Heart left ventricle (tissue), 13 donors: ENCODE measurements at regions not wholly inside any gene's neighbourhood (a gene's known extent, or its start where the extent isn't known, plus 50 kb on each side); places are given as distances from the start of the nearest gene placed in this dataset.

ENCODE experiments used
- POLR2A ChIP-seq, 2 donors: fragments of 450-650 bp; IDR thresholded peaks; one replicate each; pipeline ENCODE4 v1.6.1; 2017; ENCODE audit warnings: antibody characterized with exemption in 2 of 2, mild to moderate bottlenecking in 2 of 2, moderate library complexity in 2 of 2
- TF ChIP-seq, protein P1 (sequence below), 12 donors: fragments of 200-600 bp; sonication (generic) in 4 of 12; IDR thresholded peaks; one replicate each; pipeline versions ENCODE4 v1.5.0 to v1.8.0; 2018 to 2022; ENCODE audit warnings: antibody characterized with exemption in 12 of 12, mild to moderate bottlenecking in 5 of 12
- donor health status: ischemic (EF 13 %, LVEDD 7.1; RV severe dilation, severe dysfunction).
- donor health status: DM: no; HTN: yes; CAD: no.
- donor health status: DM: no; HTN: no; CAD: no.
- donor health status: ischemic (EF 25% LVEDD 6.9; RV normal size, moderate dysfunction).
- donor health status: ischemic (EF 25% LVEDD 5.7; RV mildly dilated, moderate dysfunction).
- donor health status: ischemic (EF 35%, LVEDD 5.7; RV mildly dilated, moderate dysfunction).
- donor health status: nonischemic (EF 11% LVEDD 7.7; RV severe dilation, severe dysfunction).
- donor health status: DM: yes; HTN: yes; CAD: no.
- donor health status: PGD.
- donor health status: ischemic (EF 29% LVEDD 5.4; RV normal size, mild dysfunction).
- donor health status: nonischemic (EF 23%, LVEDD 6.1; RV moderate dilation, normal function).

DNA sequence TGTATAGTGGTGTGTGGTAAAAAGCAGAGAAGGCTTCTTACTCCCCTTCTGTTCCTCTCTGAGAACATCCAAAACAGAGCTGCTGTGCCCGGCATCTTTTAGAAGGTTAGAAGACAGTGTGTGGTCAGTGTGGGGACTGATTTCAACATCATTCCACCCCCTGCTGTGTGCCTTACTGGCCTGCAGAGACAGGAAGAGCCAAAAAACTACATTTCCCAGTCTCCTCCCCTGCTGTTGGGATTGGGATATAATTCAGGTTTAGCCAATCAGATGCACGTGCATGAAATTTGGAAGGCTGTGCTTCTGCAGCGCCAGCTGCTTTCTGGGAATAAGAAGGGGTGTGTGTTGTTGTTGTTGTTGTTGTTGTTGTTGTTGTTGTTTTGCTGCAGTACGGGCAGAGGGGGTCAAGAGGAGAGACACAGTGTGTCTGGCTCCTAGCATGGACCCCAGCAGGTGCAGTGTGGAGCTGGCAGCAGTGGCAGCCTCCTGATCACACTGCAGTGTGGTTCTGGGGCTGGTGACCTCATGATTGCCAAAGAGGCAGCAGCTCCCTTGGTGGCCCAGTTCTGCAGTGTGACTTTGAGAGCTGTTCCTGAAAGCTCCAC is 74.7 kb downstream of the MRPL14 start:
- TF ChIP-seq, protein P1, sequence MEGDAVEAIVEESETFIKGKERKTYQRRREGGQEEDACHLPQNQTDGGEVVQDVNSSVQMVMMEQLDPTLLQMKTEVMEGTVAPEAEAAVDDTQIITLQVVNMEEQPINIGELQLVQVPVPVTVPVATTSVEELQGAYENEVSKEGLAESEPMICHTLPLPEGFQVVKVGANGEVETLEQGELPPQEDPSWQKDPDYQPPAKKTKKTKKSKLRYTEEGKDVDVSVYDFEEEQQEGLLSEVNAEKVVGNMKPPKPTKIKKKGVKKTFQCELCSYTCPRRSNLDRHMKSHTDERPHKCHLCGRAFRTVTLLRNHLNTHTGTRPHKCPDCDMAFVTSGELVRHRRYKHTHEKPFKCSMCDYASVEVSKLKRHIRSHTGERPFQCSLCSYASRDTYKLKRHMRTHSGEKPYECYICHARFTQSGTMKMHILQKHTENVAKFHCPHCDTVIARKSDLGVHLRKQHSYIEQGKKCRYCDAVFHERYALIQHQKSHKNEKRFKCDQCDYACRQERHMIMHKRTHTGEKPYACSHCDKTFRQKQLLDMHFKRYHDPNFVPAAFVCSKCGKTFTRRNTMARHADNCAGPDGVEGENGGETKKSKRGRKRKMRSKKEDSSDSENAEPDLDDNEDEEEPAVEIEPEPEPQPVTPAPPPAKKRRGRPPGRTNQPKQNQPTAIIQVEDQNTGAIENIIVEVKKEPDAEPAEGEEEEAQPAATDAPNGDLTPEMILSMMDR (IDR thresholded peaks at IDR 0.05), result peak in 1 of 12 donors; percentile 15
- no peak for TF ChIP-seq POLR2A (IDR thresholded peaks at IDR 0.05)
